Activated T-cell treated with anti-CD3 and anti-CD28 coated beads, Interleukin-2, amount 50 U/mL, for 24 hours (primary cell): ENCODE measurements at regions not wholly inside any gene's neighbourhood (a gene's known extent, or its start where the extent isn't known, plus 50 kb on each side); places are given as distances from the start of the nearest gene placed in this dataset.
"Not testable (repeated sequence)": the region's sequence is repeated elsewhere in the genome, so short reads cannot be mapped to it uniquely, and the experiment has no call there.

Experiments
- DNase-seq: peaks from one replicate; pipeline ENCODE4 v3.0.0-alpha.2; 2020
- H3K27ac Mint-ChIP-seq: 2 replicates; pipeline ENCODE4 v1.8.0; 2020; ENCODE audit warnings: mild to moderate bottlenecking, mixed read lengths
- H3K27me3 Mint-ChIP-seq: 2 replicates; pipeline ENCODE4 v1.8.0; 2020; ENCODE audit warnings: mixed read lengths
- H3K36me3 Mint-ChIP-seq: 2 replicates; pipeline ENCODE4 v1.8.0; 2020; ENCODE audit warnings: low read depth, mixed read lengths
- H3K4me1 Mint-ChIP-seq: 2 replicates; pipeline ENCODE4 v1.8.0; 2020; ENCODE audit warnings: low read depth, mixed read lengths
- H3K4me3 Mint-ChIP-seq: 2 replicates; pipeline ENCODE4 v1.8.0; 2020; ENCODE audit warnings: mild to moderate bottlenecking, moderate library complexity, mixed read lengths
- H3K9me3 Mint-ChIP-seq: 2 replicates; pipeline ENCODE4 v1.8.0; 2020; ENCODE audit warnings: mixed read lengths

- H3K36me3 Mint-ChIP-seq, result no peaks in the 10 kb centered on the region
- H3K27ac Mint-ChIP-seq, result no peak overlapping the region
- no peak for DNase-seq
- H3K4me3 Mint-ChIP-seq, result no peak overlapping the region
- H3K9me3 Mint-ChIP-seq, result peaks cover 5% of the 10 kb centered on the region
- peaks cover 9% of the 10 kb centered on the region for H3K4me1 Mint-ChIP-seq
- no peaks in the 10 kb centered on the region for H3K27me3 Mint-ChIP-seq
These were observed 1024.5 kb upstream of the PCDH10 start for GRCh38 chr4:132124624-132124974.

DNA sequence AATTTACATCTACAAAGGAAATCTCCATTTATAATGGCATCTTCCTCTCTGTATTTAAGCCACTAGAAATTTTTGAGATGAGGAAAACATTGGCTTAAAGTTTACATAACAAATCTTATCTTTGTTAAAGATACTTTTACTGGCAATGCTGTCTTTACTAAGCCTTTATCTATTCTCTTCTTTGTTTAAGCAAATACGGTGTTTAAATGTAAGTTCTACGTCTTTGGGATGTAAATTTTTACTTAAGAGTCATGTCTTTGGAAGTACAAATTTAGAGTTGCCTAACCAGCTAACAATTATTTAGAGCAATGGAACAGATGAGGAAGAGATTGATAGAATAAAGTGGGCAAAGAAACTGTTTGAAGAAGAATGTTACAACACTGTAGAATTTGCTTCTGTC is 1024.0 kb upstream of the PCDH10 start:
- Mint-ChIP-seq H3K27me3 (no peaks in the 10 kb centered on the region), H3K36me3 (no peaks in the 10 kb centered on the region), H3K9me3 (peaks cover 5% of the 10 kb centered on the region), H3K27ac (no peak overlapping the region), H3K4me1 (peaks cover 9% of the 10 kb centered on the region), H3K4me3 (no peak overlapping the region)
- DNase-seq, result no peak

DNA sequence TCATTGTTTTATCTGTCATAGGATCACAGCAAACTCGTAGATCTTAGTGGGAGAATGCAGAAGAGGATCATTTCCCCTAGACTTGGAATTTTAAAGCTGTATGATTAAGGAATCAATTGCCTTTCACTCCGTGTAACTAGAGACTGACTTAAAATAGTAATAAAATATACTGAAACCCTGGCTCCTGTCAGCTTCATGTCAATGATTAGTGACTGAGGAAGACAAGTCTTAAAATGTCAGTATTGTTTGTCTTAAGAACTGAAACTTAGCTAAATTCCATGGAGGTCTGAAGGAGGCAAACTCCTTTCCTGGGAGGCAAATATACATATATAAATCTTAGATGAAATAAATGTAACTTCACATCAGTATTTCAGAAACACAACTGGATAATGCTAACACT is 1016.7 kb upstream of the PCDH10 start:
- Mint-ChIP-seq H3K9me3 (peaks cover 6% of the 10 kb centered on the region), H3K4me1 (no peaks in the 10 kb centered on the region), H3K4me3 (no peak overlapping the region), H3K36me3 (no peaks in the 10 kb centered on the region), H3K27me3 (no peaks in the 10 kb centered on the region), H3K27ac (no peak overlapping the region)
- no peak for DNase-seq

DNA sequence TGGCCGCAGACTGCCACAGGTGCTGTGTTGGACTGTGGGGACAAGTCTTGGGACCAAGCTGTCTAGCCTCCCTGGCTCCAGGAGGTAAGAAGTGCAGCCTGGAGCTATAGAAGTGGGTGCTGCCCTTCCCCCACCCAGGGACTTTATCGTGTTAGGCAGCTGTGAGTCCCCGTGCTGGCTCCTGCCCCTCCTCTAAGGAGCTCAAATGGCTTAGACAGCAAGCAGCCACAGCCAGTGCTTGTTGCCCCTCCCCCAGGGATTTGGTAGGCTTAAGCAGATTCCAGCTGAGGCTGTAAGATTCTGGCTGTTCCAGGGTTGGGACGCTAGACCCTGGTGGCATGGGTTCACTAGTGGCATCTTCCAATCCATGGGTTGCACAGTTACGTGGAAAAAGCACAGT is 979.4 kb upstream of the PCDH10 start:
- Mint-ChIP-seq H3K4me1 (no peaks in the 10 kb centered on the region), H3K36me3 (no peaks in the 10 kb centered on the region), H3K4me3 (no peak overlapping the region), H3K27me3 (no peaks in the 10 kb centered on the region), H3K27ac (no peak overlapping the region), H3K9me3 (peaks cover 15% of the 10 kb centered on the region)
- no peak for DNase-seq

DNA sequence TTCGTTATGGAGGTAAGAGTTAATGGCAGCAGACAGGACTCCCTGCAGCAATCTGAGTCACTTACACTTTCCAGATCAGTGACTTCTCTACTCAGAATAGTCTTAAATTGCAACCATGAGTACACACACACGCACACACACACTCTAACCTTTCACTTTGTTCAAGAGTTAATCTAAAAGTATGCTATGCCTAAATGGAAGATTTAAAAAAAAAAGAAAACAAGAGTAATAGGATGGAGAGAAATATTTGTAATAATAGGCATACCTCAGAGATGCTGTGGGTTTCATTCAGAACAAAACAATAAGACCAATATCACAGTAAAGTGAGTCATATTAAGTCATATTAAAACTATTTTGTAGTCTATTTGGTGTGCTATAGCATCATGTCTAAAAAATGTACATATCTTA is 969.1 kb upstream of the PCDH10 start:
- Mint-ChIP-seq H3K27me3 (no peaks in the 10 kb centered on the region), H3K4me1 (no peaks in the 10 kb centered on the region), H3K4me3 (no peak overlapping the region), H3K27ac (no peak overlapping the region), H3K9me3 (peaks cover 7% of the 10 kb centered on the region), H3K36me3 (no peaks in the 10 kb centered on the region)
- no peak for DNase-seq

DNA sequence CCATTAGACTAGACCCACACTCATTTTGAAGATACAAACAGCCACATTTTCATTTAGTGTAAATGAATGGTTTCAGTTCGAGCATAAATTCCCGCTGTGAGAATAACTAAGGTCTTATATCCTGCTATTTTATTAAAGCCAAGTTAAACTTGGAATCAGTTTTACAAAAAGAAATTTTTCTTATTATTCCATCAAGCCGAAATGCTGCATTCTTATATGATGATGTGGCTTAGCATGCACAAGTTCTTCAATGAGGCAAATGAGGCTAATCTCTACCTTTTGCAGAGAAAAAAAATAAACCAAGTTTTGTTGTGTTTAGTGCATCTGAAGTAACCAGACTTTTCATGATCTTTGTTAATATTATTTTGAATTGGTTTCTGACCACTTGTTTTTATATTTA is 953.9 kb upstream of the PCDH10 start:
- Mint-ChIP-seq H3K36me3 (no peaks in the 10 kb centered on the region), H3K4me1 (no peaks in the 10 kb centered on the region), H3K9me3 (peaks cover 2% of the 10 kb centered on the region), H3K4me3 (no peak overlapping the region), H3K27me3 (no peaks in the 10 kb centered on the region), H3K27ac (no peak overlapping the region)
- no peak for DNase-seq

- H3K27ac Mint-ChIP-seq, result no peak overlapping the region
- no peaks in the 10 kb centered on the region for H3K4me1 Mint-ChIP-seq
- no peak overlapping the region for H3K4me3 Mint-ChIP-seq
- no peaks in the 10 kb centered on the region for H3K27me3 Mint-ChIP-seq
- peaks cover 2% of the 10 kb centered on the region for H3K9me3 Mint-ChIP-seq
- no peaks in the 10 kb centered on the region for H3K36me3 Mint-ChIP-seq
- no peak for DNase-seq
These were observed 945.5 kb upstream of the PCDH10 start for GRCh38 chr4:132203618-132204017.

GRCh38 chr4:132214519-132214918 is 934.6 kb upstream of the PCDH10 start:
- no peak overlapping the region for H3K4me3 Mint-ChIP-seq
- H3K27me3 Mint-ChIP-seq, result no peaks in the 10 kb centered on the region
- H3K4me1 Mint-ChIP-seq, result no peaks in the 10 kb centered on the region

GRCh38 chr4:132218406-132218805 is 930.7 kb upstream of the PCDH10 start:
- no peak overlapping the region for H3K27ac Mint-ChIP-seq
- peaks cover 5% of the 10 kb centered on the region for H3K9me3 Mint-ChIP-seq
- no peak overlapping the region for H3K4me3 Mint-ChIP-seq
- DNase-seq, result no peak
- H3K4me1 Mint-ChIP-seq, result no peaks in the 10 kb centered on the region
- no peaks in the 10 kb centered on the region for H3K27me3 Mint-ChIP-seq
- H3K36me3 Mint-ChIP-seq, result no peaks in the 10 kb centered on the region

More at GRCh38 chr4:132214519-132214918, 934.6 kb upstream of the PCDH10 start:
- Mint-ChIP-seq H3K27ac (no peak overlapping the region), H3K9me3 (peaks cover 3% of the 10 kb centered on the region), H3K36me3 (no peaks in the 10 kb centered on the region)
- no peak for DNase-seq

DNA sequence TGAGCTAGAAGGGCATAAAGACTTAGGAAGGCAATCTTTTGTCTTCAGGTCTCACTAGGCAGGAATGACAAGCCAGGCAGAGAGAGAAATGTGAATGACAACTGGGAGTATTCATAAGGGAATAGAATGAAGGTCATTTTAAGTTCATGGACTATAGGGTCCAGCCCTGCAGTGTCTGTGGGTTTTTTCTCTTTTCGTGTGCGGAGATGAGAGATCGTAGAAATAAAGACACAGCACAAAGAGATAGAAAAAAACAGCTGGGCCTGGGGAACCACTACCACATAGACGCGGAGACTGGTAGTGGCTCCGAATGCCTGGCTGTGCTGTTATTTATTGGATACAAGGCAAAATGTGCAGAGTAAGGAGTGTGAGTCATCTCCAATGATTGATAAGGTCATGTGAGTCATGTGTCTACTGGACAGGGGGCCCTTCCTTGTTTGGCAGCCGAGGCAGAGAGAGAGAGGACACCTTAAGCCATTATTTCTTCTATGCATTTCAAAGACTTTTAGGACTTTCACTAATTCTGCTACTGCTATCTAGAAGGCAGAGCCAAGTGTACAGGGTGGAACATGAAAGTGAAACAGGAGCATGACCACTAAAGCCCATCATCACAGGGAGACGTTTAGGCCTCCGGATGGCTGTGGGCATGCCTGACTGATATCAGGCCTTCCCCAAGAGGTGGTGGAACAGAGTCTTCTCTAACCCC is 921.8 kb upstream of the PCDH10 start:
- no peak overlapping the region for H3K4me3 Mint-ChIP-seq
- H3K36me3 Mint-ChIP-seq, result no peaks in the 10 kb centered on the region

GRCh38 chr4:132227857-132228165 is 921.3 kb upstream of the PCDH10 start:
- not testable (repeated sequence) for H3K27me3 Mint-ChIP-seq, H3K9me3 Mint-ChIP-seq, H3K27ac Mint-ChIP-seq, H3K36me3 Mint-ChIP-seq, DNase-seq, H3K4me3 Mint-ChIP-seq, H3K4me1 Mint-ChIP-seq

More for the DNA sequence above, 921.8 kb upstream of the PCDH10 start:
- H3K4me1 Mint-ChIP-seq, result no peaks in the 10 kb centered on the region
- peaks cover 8% of the 10 kb centered on the region for H3K9me3 Mint-ChIP-seq
- no peak overlapping the region for H3K27ac Mint-ChIP-seq
- no peaks in the 10 kb centered on the region for H3K27me3 Mint-ChIP-seq
- no peak for DNase-seq

DNA sequence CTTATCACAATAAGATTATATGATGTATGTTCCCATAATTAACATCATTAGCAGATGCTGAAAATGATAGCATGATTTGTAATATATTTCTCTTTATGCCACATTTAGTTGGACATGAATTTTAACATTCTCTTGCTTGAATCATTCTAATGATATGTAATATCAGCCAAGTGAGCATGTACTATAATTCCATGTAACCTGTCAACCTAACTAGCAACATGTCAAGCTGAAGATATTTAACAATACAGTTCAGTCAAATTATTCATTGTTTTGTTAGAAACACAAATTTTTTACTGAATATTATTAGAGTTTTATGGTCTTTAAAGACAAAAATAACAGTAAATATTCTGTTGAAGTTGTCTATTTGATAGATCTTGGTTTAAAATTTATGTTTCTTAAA is 920.4 kb upstream of the PCDH10 start:
- Mint-ChIP-seq H3K36me3 (no peaks in the 10 kb centered on the region), H3K4me3 (no peak overlapping the region), H3K27ac (no peak overlapping the region), H3K27me3 (no peaks in the 10 kb centered on the region), H3K4me1 (no peaks in the 10 kb centered on the region), H3K9me3 (peaks cover 6% of the 10 kb centered on the region)
- DNase-seq, result no peak

GRCh38 chr4:132230025-132230424 is 919.1 kb upstream of the PCDH10 start:
- no peaks in the 10 kb centered on the region for H3K4me1 Mint-ChIP-seq
- H3K36me3 Mint-ChIP-seq, result no peaks in the 10 kb centered on the region
- H3K9me3 Mint-ChIP-seq, result peaks cover 4% of the 10 kb centered on the region
- no peak overlapping the region for H3K4me3 Mint-ChIP-seq
- H3K27ac Mint-ChIP-seq, result no peak overlapping the region
- no peaks in the 10 kb centered on the region for H3K27me3 Mint-ChIP-seq
- no peak for DNase-seq

DNA sequence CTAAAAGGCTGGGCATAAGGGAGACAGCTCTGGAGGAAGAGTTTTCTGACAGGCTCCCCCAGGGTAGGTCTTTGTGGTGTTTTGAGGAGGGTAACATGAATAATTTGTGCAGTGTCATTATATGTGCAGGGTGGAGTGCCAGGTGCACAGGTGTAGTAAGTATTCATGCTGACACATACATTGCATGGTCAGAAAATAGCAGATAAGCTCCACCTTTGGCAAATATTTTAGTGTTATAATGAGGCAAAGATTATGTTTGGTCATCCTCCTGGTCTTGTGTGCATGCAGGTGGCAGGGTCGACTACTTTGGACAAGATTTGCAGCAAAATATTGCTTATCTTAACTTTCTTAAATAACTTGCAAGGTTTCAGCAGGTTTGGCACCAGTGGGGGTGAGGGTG is 910.4 kb upstream of the PCDH10 start:
- Mint-ChIP-seq H3K36me3 (no peaks in the 10 kb centered on the region), H3K4me1 (no peaks in the 10 kb centered on the region), H3K27me3 (no peaks in the 10 kb centered on the region), H3K9me3 (peaks cover 3% of the 10 kb centered on the region), H3K27ac (no peak overlapping the region), H3K4me3 (no peak overlapping the region)
- no peak for DNase-seq

DNA sequence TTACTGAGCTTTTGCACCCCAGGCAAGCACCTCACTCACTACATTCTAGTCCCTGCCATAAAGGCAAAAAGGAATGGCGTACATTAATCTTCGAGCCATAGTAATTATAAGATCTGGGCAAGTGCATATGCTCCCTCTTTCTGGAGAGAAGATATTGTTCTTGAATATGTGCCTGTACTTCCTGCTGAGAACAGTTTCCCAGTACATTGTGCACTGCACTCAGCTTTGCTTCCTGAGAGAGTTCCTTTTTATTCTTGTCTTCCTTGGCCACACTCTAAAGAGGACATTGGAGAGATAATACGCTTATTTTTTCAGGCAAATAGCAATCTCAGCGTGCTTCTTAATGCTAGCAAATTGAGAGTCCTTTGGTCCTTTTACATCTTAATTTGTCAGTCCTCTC is 909.0 kb upstream of the PCDH10 start:
- Mint-ChIP-seq H3K27me3 (no peaks in the 10 kb centered on the region), H3K27ac (no peak overlapping the region), H3K9me3 (peaks cover 5% of the 10 kb centered on the region), H3K36me3 (no peaks in the 10 kb centered on the region), H3K4me3 (no peak overlapping the region), H3K4me1 (no peaks in the 10 kb centered on the region)
- no peak for DNase-seq

DNA sequence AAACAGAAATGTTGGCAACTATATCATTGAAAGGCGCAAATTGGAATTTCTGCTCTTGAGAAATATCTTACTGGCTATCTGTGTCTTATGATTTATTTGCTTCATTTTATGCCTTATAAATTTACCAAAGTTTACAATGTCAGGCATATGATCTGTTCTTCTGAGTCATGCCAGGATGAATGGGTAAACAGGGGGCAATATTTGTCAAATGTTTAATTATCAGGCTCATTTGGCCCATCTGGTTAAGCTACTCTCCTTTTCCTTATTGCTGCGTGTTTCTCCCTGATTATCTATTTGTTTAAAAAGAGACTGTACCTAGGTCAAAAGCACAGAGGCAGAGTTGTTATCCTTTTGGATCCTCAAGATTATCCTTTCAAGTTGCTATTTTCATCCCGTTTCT is 903.8 kb upstream of the PCDH10 start:
- no peak for DNase-seq
- no peaks in the 10 kb centered on the region for H3K4me1 Mint-ChIP-seq
- no peak overlapping the region for H3K4me3 Mint-ChIP-seq
- no peaks in the 10 kb centered on the region for H3K27me3 Mint-ChIP-seq
- peaks cover 4% of the 10 kb centered on the region for H3K9me3 Mint-ChIP-seq
- H3K36me3 Mint-ChIP-seq, result no peaks in the 10 kb centered on the region
- no peak overlapping the region for H3K27ac Mint-ChIP-seq
